Astrocyte (in vitro differentiated cells and primary cell): ENCODE measurements at regions not wholly inside any gene's neighbourhood (a gene's known extent, or its start where the extent isn't known, plus 50 kb on each side); places are given as distances from the start of the nearest gene placed in this dataset.

Source experiments
- DNase-seq: peaks from one replicate; pipeline ENCODE4 v3.0.0-alpha.2; 2010; ENCODE audit warnings: low read depth
- FAIRE-seq: peaks from 2 replicates; lab custom pipeline; 2011; peaks lifted over from hg19 to GRCh38; lab: Jason Lieb, UNC
- H2AFZ ChIP-seq: 2 replicates; pipeline ENCODE4 v1.6.0; 2012; ENCODE audit warnings: low read depth, low read length, inconsistent platforms
- H3K27ac ChIP-seq: 2 replicates; pipeline ENCODE4 v1.5.1; 2011; ENCODE audit warnings: low read depth, low read length, inconsistent platforms
- H3K27me3 ChIP-seq: 2 replicates; pipeline ENCODE4 v1.6.0; 2011; ENCODE audit warnings: low read length, inconsistent platforms; ENCODE audit not compliant: insufficient read depth
- H3K36me3 ChIP-seq: 2 replicates; pipeline ENCODE4 v1.5.1; 2011; ENCODE audit warnings: low read length, inconsistent platforms; ENCODE audit not compliant: insufficient read depth
- H3K4me1 ChIP-seq: 2 replicates; pipeline ENCODE4 v1.5.1; 2011; ENCODE audit warnings: low read length, inconsistent platforms; ENCODE audit not compliant: insufficient read depth
- H3K4me2 ChIP-seq: 2 replicates; pipeline ENCODE4 v1.6.0; 2012; ENCODE audit warnings: low read length, inconsistent platforms
- H3K4me3 ChIP-seq: 2 replicates; pipeline ENCODE4 v1.5.1; 2011; ENCODE audit warnings: low read depth, mild to moderate bottlenecking, low read length, inconsistent platforms; ENCODE audit not compliant: insufficient read depth
- H3K79me2 ChIP-seq: 2 replicates; pipeline ENCODE4 v1.6.0; 2012; ENCODE audit warnings: mild to moderate bottlenecking, low read length, inconsistent platforms; ENCODE audit not compliant: insufficient read depth
- H3K9ac ChIP-seq: 2 replicates; pipeline ENCODE4 v1.6.0; 2012; ENCODE audit warnings: mild to moderate bottlenecking, low read length, inconsistent platforms
- H3K9me3 ChIP-seq: 2 replicates; pipeline ENCODE4 v1.5.1; 2012; ENCODE audit warnings: low read depth, mild to moderate bottlenecking, low read length, inconsistent platforms; ENCODE audit not compliant: insufficient read depth
- H4K20me1 ChIP-seq: 2 replicates; pipeline ENCODE4 v1.6.0; 2012; ENCODE audit warnings: low read length, inconsistent platforms; ENCODE audit not compliant: insufficient read depth
- H3K27ac Mint-ChIP-seq: one replicate; pipeline ENCODE4 v1.8.0; 2021; ENCODE audit warnings: mild to moderate bottlenecking, mixed read lengths; ENCODE audit not compliant: unreplicated experiment
- H3K27me3 Mint-ChIP-seq: one replicate; pipeline ENCODE4 v1.8.0; 2021; ENCODE audit warnings: low read depth, mixed read lengths; ENCODE audit not compliant: unreplicated experiment
- H3K36me3 Mint-ChIP-seq: one replicate; pipeline ENCODE4 v1.8.0; 2021; ENCODE audit warnings: low read depth, mixed read lengths; ENCODE audit not compliant: unreplicated experiment
- H3K4me1 Mint-ChIP-seq: one replicate; pipeline ENCODE4 v1.8.0; 2021; ENCODE audit warnings: low read depth, mixed read lengths; ENCODE audit not compliant: unreplicated experiment
- H3K4me3 Mint-ChIP-seq: one replicate; pipeline ENCODE4 v1.8.0; 2021; ENCODE audit warnings: mild to moderate bottlenecking, moderate library complexity, mixed read lengths; ENCODE audit not compliant: unreplicated experiment
- H3K9me3 Mint-ChIP-seq: one replicate; pipeline ENCODE4 v1.8.0; 2021; ENCODE audit warnings: mild to moderate bottlenecking, mixed read lengths; ENCODE audit not compliant: unreplicated experiment
- EZH2 ChIP-seq: IDR thresholded peaks from 2 replicates; pipeline ENCODE4 v1.6.1; 2012; ENCODE audit warnings: mild to moderate bottlenecking, low read length, inconsistent platforms; ENCODE audit not compliant: insufficient read depth
- TF ChIP-seq, protein P1 (sequence below): IDR thresholded peaks from 2 replicates; pipeline ENCODE4 v1.5.1; 2011; ENCODE audit warnings: low read depth, mild to moderate bottlenecking, inconsistent platforms, low read length, moderate library complexity; ENCODE audit not compliant: insufficient read depth

DNA sequence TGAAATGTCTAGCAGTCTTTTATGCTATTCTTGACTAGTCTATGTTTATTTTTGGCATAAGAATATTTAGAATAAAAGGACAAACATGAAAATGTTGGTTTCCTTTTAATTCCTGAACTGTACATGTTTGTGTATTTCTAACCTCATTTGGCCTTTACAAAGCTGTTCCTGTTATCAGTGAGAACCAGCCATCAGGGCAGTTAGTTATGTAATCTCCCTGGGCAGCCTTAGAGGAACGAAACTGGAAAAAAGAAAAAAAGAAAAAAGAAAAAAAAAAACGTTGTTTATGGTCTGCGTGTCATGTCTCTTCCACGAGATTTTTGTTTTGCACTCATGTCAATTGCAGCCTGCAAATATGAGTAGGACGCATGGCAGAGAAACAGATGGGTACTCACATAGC, 193.7 kb downstream of the MAGEB5 start:
- H3K4me3 ChIP-seq = no peak overlapping the region
- no peaks in the 10 kb centered on the region for H3K79me2 ChIP-seq
- DNase-seq = no peak
- H3K9me3 ChIP-seq = no peaks in the 10 kb centered on the region
- no peaks in the 10 kb centered on the region for H3K27me3 Mint-ChIP-seq
- H3K4me2 ChIP-seq = no peak overlapping the region
- no peaks in the 10 kb centered on the region for H3K36me3 ChIP-seq
- H3K4me1 ChIP-seq = no peaks in the 10 kb centered on the region
- no peak overlapping the region for H3K9ac ChIP-seq
- TF ChIP-seq EZH2 = no peak
- TF ChIP-seq, protein P1, sequence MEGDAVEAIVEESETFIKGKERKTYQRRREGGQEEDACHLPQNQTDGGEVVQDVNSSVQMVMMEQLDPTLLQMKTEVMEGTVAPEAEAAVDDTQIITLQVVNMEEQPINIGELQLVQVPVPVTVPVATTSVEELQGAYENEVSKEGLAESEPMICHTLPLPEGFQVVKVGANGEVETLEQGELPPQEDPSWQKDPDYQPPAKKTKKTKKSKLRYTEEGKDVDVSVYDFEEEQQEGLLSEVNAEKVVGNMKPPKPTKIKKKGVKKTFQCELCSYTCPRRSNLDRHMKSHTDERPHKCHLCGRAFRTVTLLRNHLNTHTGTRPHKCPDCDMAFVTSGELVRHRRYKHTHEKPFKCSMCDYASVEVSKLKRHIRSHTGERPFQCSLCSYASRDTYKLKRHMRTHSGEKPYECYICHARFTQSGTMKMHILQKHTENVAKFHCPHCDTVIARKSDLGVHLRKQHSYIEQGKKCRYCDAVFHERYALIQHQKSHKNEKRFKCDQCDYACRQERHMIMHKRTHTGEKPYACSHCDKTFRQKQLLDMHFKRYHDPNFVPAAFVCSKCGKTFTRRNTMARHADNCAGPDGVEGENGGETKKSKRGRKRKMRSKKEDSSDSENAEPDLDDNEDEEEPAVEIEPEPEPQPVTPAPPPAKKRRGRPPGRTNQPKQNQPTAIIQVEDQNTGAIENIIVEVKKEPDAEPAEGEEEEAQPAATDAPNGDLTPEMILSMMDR = no peak
- no peaks in the 10 kb centered on the region for H3K4me1 Mint-ChIP-seq
- no peak overlapping the region for H3K27ac ChIP-seq
- no peak overlapping the region for H2AFZ ChIP-seq
- no peaks in the 10 kb centered on the region for H3K27me3 ChIP-seq
- no peak for FAIRE-seq
- H4K20me1 ChIP-seq = no peaks in the 10 kb centered on the region
- H3K27ac Mint-ChIP-seq = no peak overlapping the region
- no peak overlapping the region for H3K4me3 Mint-ChIP-seq
- no peaks in the 10 kb centered on the region for H3K9me3 Mint-ChIP-seq
- H3K36me3 Mint-ChIP-seq = no peaks in the 10 kb centered on the region

DNA sequence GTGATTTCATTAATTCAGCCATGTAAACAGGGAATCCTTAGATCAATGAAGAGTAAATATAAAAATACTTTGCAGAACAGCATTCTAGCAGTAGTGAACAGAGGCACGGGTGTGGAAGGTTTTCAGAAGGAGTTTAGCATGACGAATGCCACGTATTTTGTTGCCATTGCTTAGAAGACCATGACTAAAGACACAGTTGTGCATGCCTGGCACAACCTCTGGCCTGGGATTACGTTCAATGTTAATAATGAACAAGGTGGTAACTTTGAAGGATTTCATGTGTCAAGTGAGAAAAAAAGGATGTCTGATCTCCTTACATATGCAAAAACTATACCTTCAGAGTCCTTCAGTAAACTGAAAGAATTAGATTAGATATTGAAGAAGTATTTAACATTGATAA, 171.9 kb downstream of the MAGEB5 start:
- Mint-ChIP-seq H3K27ac (no peak overlapping the region), H3K9me3 (no peaks in the 10 kb centered on the region), H3K4me3 (no peak overlapping the region), H3K27me3 (no peaks in the 10 kb centered on the region), H3K4me1 (no peaks in the 10 kb centered on the region), H3K36me3 (no peaks in the 10 kb centered on the region)
- Histone ChIP-seq H2AFZ (no peak overlapping the region), H3K9ac (no peak overlapping the region), H3K9me3 (no peaks in the 10 kb centered on the region), H3K4me2 (no peak overlapping the region), H3K36me3 (no peaks in the 10 kb centered on the region), H3K27me3 (no peaks in the 10 kb centered on the region), H3K27ac (no peak overlapping the region), H4K20me1 (no peaks in the 10 kb centered on the region), H3K79me2 (no peaks in the 10 kb centered on the region), H3K4me3 (no peak overlapping the region), H3K4me1 (no peaks in the 10 kb centered on the region)
- TF ChIP-seq, protein P1 = no peak
- no peak for TF ChIP-seq EZH2
- FAIRE-seq = peak; percentile 85
- no peak for DNase-seq

DNA sequence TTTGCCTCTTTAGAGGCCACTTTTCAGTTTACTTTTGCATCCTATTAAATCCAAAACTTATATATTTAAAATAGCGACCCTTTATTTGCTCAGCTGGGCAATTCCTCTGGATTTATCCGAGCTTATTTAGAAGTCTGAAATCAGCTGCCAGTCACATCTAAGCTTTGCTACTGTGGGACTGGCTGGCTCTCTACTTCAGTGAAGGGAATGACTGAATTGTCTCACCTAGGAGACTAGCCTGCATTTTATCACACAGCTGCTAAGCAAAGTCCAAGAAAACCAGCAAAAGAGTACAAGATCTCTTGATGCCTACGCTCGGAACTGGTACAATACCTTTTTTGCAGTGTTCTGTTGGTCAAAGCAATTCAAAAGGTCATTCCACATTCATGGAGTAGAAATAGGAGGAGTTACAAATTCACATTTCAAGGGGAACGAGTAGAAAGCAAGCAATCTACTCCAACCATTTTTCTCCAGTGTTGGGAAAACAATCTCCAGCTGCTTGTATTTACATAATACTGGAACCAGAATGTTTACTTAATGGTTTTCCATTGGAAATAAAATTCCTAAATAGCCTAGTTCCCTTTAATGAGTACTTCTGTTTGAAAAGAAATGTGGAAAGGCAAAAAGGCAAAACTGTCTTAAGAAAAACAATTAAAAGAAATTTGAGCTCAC, 160.2 kb downstream of the MAGEB5 start:
- Histone ChIP-seq H3K4me2 (no peak overlapping the region), H3K79me2 (no peaks in the 10 kb centered on the region), H4K20me1 (no peaks in the 10 kb centered on the region), H2AFZ (no peak overlapping the region), H3K4me3 (no peak overlapping the region), H3K4me1 (no peaks in the 10 kb centered on the region), H3K9me3 (no peaks in the 10 kb centered on the region), H3K9ac (no peak overlapping the region), H3K27me3 (no peaks in the 10 kb centered on the region), H3K36me3 (no peaks in the 10 kb centered on the region), H3K27ac (no peak overlapping the region)
- FAIRE-seq (no peak), DNase-seq (no peak)
- Mint-ChIP-seq H3K27ac (no peak overlapping the region), H3K36me3 (no peaks in the 10 kb centered on the region), H3K4me3 (no peak overlapping the region), H3K9me3 (no peaks in the 10 kb centered on the region), H3K4me1 (no peaks in the 10 kb centered on the region), H3K27me3 (no peaks in the 10 kb centered on the region)
- TF ChIP-seq EZH2 = no peak
- TF ChIP-seq, protein P1 = no peak
